Ovary (tissue), 7 donors: ENCODE measurements at regions not wholly inside any gene's neighbourhood (a gene's known extent, or its start where the extent isn't known, plus 50 kb on each side); places are given as distances from the start of the nearest gene placed in this dataset.

ENCODE experiments used
- DNase-seq, 5 donors: peaks; one replicate each; pipeline ENCODE4 v3.0.0-alpha.2; 2019 to 2020
- H3K27ac ChIP-seq, 2 donors: fragments of 200-600 bp; one replicate each; pipeline versions ENCODE4 v1.5.1 to v1.8.0; 2019 to 2022
- H3K27me3 ChIP-seq: fragments of 200-600 bp; one replicate; pipeline ENCODE4 v1.8.0; 2022
- H3K36me3 ChIP-seq: fragments of 200-600 bp; sonication (generic); one replicate; pipeline ENCODE4 v1.5.1; 2019
- H3K4me1 ChIP-seq: one replicate; pipeline ENCODE4 v1.8.1; 2013; ENCODE audit warnings: mild to moderate bottlenecking, moderate library complexity; ENCODE audit not compliant: insufficient read depth
- H3K4me3 ChIP-seq: fragments of 200-600 bp; sonication (generic); one replicate; pipeline ENCODE4 v1.5.1; 2017
- H3K9me3 ChIP-seq, 2 donors: fragments of 200-600 bp in 1 of 2; sonication (generic) in 1 of 2; one replicate each; pipeline versions ENCODE4 v1.5.1 to v1.8.1; 2013 to 2019; ENCODE audit warnings: mild to moderate bottlenecking in 1 of 2, moderate library complexity in 1 of 2
- EP300 ChIP-seq: sonication (generic); formaldehyde crosslinking; IDR thresholded peaks from one replicate; pipeline ENCODE4 v1.6.1; 2017; ENCODE audit warnings: antibody characterized with exemption
- POLR2A ChIP-seq: fragments of 450-650 bp; IDR thresholded peaks from one replicate; pipeline ENCODE4 v1.6.1; 2017; ENCODE audit warnings: antibody characterized with exemption, mild to moderate bottlenecking, moderate library complexity
- WGBS, 3 donors: extraction: QIAGEN DNeasy Blood & Tissue Kit in 1 of 3; methylation state at CpG; one replicate each; pipeline versions ENCODE4 v1.1.5 to v1.1.7; 2013 to 2017; 5-methylcytosine and 5-hydroxymethylcytosine counted together
- intact Hi-C, 4 donors: fragments of 100-400 bp; cut with DNase I; formaldehyde crosslinking; loops; one replicate each; pipeline versions ENCODE4 v1.11.0 to v1.15.1; 2022 to 2023
- TF ChIP-seq, protein P1 (sequence below), 3 donors: fragments of 450-650 bp in 2 of 3; fragments of 200-600 bp in 1 of 3; IDR thresholded peaks; one replicate each; pipeline versions ENCODE4 v1.5.1 to v1.8.0; 2016 to 2022; ENCODE audit warnings: antibody characterized with exemption in 3 of 3, mild to moderate bottlenecking in 1 of 3
- donor health status: DM: no; HTN: no; CAD: no; lungs with moderate emphysema.
- donor health status: DM: no; HTN: no; CAD: no.
- donor health status: Bipolar disorder and iron deficiency.
- donor health status: DM: no; HTN: no; CAD: no.
- donor health status: DM: yes; HTN: yes; CAD: no.

- Histone ChIP-seq H3K27me3 (no peaks in the 10 kb centered on the region), H3K9me3 (no peaks in the 10 kb centered on the region), H3K27ac (no peak overlapping the region), H3K4me3 (no peak overlapping the region), H3K4me1 (no peaks in the 10 kb centered on the region), H3K36me3 (no peaks in the 10 kb centered on the region)
- TF ChIP-seq, protein P1, sequence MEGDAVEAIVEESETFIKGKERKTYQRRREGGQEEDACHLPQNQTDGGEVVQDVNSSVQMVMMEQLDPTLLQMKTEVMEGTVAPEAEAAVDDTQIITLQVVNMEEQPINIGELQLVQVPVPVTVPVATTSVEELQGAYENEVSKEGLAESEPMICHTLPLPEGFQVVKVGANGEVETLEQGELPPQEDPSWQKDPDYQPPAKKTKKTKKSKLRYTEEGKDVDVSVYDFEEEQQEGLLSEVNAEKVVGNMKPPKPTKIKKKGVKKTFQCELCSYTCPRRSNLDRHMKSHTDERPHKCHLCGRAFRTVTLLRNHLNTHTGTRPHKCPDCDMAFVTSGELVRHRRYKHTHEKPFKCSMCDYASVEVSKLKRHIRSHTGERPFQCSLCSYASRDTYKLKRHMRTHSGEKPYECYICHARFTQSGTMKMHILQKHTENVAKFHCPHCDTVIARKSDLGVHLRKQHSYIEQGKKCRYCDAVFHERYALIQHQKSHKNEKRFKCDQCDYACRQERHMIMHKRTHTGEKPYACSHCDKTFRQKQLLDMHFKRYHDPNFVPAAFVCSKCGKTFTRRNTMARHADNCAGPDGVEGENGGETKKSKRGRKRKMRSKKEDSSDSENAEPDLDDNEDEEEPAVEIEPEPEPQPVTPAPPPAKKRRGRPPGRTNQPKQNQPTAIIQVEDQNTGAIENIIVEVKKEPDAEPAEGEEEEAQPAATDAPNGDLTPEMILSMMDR (IDR thresholded peaks at IDR 0.05): no peak
- no peak for TF ChIP-seq POLR2A
- TF ChIP-seq EP300: no peak
- intact Hi-C loops: no loop called here
- DNase-seq: no peak
- WGBS, 3 donors: 68 to 93% (median 90%) methylated on average over 1 of the region's 1 CpG
Measured at GRCh38 chr3:174613173-174613572, 246.0 kb upstream of the NAALADL2 start.

DNA sequence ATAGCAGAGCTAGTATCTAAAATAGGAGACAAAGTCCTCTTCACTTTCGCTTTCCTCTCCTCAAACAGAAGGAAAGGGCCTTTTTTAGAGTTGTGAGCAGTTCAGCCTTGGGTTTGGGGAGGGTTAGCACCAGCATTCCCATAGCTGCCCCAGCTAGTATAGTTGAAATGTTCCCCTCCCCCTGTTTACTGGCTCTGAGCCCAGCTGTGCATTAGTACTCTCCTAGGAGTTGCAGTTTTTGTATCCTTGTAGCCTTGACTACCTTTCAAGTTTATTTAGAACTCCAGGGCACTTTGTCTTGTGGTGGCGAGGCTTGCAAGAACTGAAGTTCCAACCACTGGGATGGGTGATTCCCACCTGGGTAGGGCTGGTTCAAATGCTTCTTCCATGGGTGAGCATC, 245.1 kb upstream of the NAALADL2 start:
- no peak for DNase-seq

DNA sequence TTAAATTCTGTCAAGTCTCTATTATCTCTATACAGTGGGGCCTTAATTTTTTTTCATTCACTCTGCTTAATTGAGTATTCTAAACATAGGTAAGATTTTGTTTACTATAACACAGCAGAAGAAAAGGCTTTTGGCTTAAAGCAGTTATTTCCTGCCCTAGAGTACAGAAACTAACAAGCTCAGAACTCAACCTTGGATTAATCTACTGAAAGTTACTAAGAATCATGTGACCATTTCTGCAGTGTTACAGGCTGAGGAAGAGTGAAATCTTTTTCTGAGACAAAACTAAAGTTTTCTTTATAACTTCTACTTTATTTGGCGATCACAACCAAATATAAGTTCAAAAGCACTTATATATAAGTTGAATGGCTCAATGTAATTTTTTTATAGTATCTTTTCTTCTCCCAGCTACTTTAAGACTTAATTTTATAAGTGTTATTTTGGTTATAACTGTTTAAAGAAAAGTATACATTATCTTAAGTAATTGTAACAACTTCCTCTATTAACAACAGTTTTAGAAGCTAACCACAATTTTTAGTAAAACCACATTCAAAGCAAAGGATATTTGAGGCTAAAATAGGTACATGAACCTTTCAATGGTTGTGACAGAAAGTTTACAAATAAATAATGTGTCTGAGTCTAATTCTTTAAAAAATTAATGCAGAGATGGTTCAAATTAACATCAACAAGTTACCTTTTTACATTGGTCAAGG, 240.6 kb upstream of the NAALADL2 start:
- no peak overlapping the region for H3K4me3 ChIP-seq
- WGBS, 3 donors: 79 to 87% (median 85%) methylated on average over 1 of the region's 1 CpG
- H3K36me3 ChIP-seq: no peaks in the 10 kb centered on the region
- TF ChIP-seq POLR2A (no peak), EP300 (no peak)
- TF ChIP-seq, protein P1 (IDR thresholded peaks at IDR 0.05): no peak
- DNase-seq: no peak
- no peaks in the 10 kb centered on the region for H3K27me3 ChIP-seq
- no peaks in the 10 kb centered on the region for H3K9me3 ChIP-seq
- intact Hi-C loops: no loop called here
- no peaks in the 10 kb centered on the region for H3K4me1 ChIP-seq
- no peak overlapping the region for H3K27ac ChIP-seq

More for the DNA sequence above, 245.1 kb upstream of the NAALADL2 start:
- Histone ChIP-seq H3K4me1 (no peaks in the 10 kb centered on the region), H3K27me3 (no peaks in the 10 kb centered on the region), H3K27ac (no peak overlapping the region), H3K4me3 (no peak overlapping the region), H3K9me3 (no peaks in the 10 kb centered on the region), H3K36me3 (no peaks in the 10 kb centered on the region)
- TF ChIP-seq, protein P1 (IDR thresholded peaks at IDR 0.05): no peak
- no peak for TF ChIP-seq POLR2A
- TF ChIP-seq EP300: no peak
- intact Hi-C loops: no loop called here
- 85 to 97% (median 92%) methylated on average over 2 of the region's 2 CpGs for WGBS, 3 donors

DNA sequence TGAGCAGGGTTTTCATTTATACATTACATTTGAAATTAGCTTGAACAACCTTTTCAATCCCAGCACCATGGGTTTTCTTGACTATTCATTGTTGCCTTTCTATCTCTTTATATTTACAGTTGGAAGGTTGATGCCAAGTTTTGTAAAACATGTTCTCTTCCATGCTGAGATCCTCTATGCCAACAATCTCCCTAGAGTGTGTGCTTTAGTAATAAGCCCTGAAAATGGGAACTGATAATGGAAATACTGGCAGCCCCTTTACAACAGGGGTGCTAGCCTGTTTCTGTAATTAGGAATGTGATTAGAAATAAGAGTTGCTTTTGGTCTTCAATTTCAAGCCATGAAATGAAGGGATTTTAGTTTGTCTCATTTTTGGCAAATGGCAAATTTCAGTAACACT, 239.9 kb upstream of the NAALADL2 start:
- H3K4me3 ChIP-seq: no peak overlapping the region
- H3K9me3 ChIP-seq: no peaks in the 10 kb centered on the region
- TF ChIP-seq, protein P1 (IDR thresholded peaks at IDR 0.05): no peak
- TF ChIP-seq EP300 (no peak), POLR2A (no peak)
- intact Hi-C loops: no loop called here
- H3K27ac ChIP-seq: no peak overlapping the region
- H3K27me3 ChIP-seq: no peaks in the 10 kb centered on the region
- no peak for DNase-seq
- no peaks in the 10 kb centered on the region for H3K36me3 ChIP-seq
- H3K4me1 ChIP-seq: no peaks in the 10 kb centered on the region
